Keratinocyte (primary cell): ENCODE measurements at regions not wholly inside any gene's neighbourhood (a gene's known extent, or its start where the extent isn't known, plus 50 kb on each side); places are given as distances from the start of the nearest gene placed in this dataset.
"Not testable (repeated sequence)": the region's sequence is repeated elsewhere in the genome, so short reads cannot be mapped to it uniquely, and the experiment has no call there.

Experiments
- CTCF ChIP-seq, 3 experiments: IDR thresholded peaks in 1 of 3; conservative IDR thresholded peaks in 1 of 3; optimal IDR thresholded peaks in 1 of 3; 2 replicates in 2 of 3; 3 replicates in 1 of 3; pipeline versions ENCODE3 to v1.5.1; 2011; ENCODE audit warnings: low read length in 3 of 3, mild to moderate bottlenecking in 3 of 3, moderate library complexity in 2 of 3, control low read depth in 1 of 3, inconsistent platforms in 1 of 3; ENCODE audit not compliant: insufficient read depth in 2 of 3; ENCODE audit errors: extremely low read depth in 1 of 3
- EZH2 ChIP-seq: IDR thresholded peaks from one replicate; pipeline ENCODE4 v1.6.1; 2012; ENCODE audit warnings: inconsistent platforms, mild to moderate bottlenecking, low read length, moderate library complexity

- not testable (repeated sequence) for TF ChIP-seq CTCF (optimal IDR thresholded peaks at IDR 0.05 in 1 of 3, IDR thresholded peaks at IDR 0.05 in 1 of 3, conservative IDR thresholded peaks at IDR 0.05 in 1 of 3; ENCODE audit: extremely low read depth in 1 of 3, insufficient read depth in 2 of 3, low read length in 3 of 3); EZH2
Observed at GRCh38 chr9:129296195-129296594, 118.1 kb upstream of the IER5L start.
